Esophagus muscularis mucosa (tissue), 4 donors: ENCODE measurements at regions not wholly inside any gene's neighbourhood (a gene's known extent, or its start where the extent isn't known, plus 50 kb on each side); places are given as distances from the start of the nearest gene placed in this dataset.

Experiments
- DNase-seq: peaks from one replicate; pipeline ENCODE4 v3.0.0-alpha.2; 2017; ENCODE audit errors: extremely low spot score
- H3K27ac ChIP-seq, 4 donors: fragments of 200-600 bp; sonication (generic); replicated peaks in 1 of 4; 1 replicate in 3 of 4; 2 replicates in 1 of 4; pipeline ENCODE4 v1.5.1; 2016 to 2019; ENCODE audit warnings: mild to moderate bottlenecking in 1 of 4
- H3K27me3 ChIP-seq, 4 donors: fragments of 200-600 bp; sonication (generic); one replicate each; pipeline versions ENCODE4 v1.5.1 to v1.6.0; 2016 to 2019
- H3K36me3 ChIP-seq, 4 donors: fragments of 200-600 bp; sonication (generic); one replicate each; pipeline ENCODE4 v1.5.1; 2016 to 2019
- H3K4me1 ChIP-seq, 4 donors: fragments of 200-600 bp; sonication (generic); one replicate each; pipeline ENCODE4 v1.5.1; 2016 to 2019
- H3K4me3 ChIP-seq, 4 donors: fragments of 200-600 bp; sonication (generic); 1 replicate in 2 of 4; 2 replicates in 2 of 4; pipeline ENCODE4 v1.5.1; 2016 to 2019; ENCODE audit warnings: mild to moderate bottlenecking in 4 of 4, moderate library complexity in 1 of 4
- H3K9me3 ChIP-seq, 4 donors: fragments of 200-600 bp; sonication (generic); 1 replicate in 3 of 4; 2 replicates in 1 of 4; pipeline ENCODE4 v1.5.1; 2016 to 2019
- CTCF ChIP-seq, 3 experiments: fragments of 200-600 bp in 2 of 3; fragments of 450-650 bp in 1 of 3; sonication (generic) in 2 of 3; IDR thresholded peaks; one replicate each; pipeline ENCODE4 v1.5.1; 2017 to 2019; ENCODE audit warnings: antibody characterized with exemption in 3 of 3, mild to moderate bottlenecking in 2 of 3, moderate library complexity in 1 of 3
- EP300 ChIP-seq: sonication (generic); formaldehyde crosslinking; IDR thresholded peaks from one replicate; pipeline ENCODE4 v1.6.1; 2017; ENCODE audit warnings: antibody characterized with exemption
- POLR2A ChIP-seq: fragments of 450-650 bp; IDR thresholded peaks from one replicate; pipeline ENCODE4 v1.6.1; 2017; ENCODE audit warnings: antibody characterized with exemption, moderate library complexity, mild to moderate bottlenecking, low read depth
- POLR2AphosphoS5 ChIP-seq, 2 donors: sonication (generic); formaldehyde crosslinking; IDR thresholded peaks; one replicate each; pipeline ENCODE4 v1.6.1; 2017; ENCODE audit warnings: antibody characterized with exemption in 2 of 2
- WGBS: methylation state at CpG from one replicate; pipeline ENCODE4 v1.1.5; 2018; 5-methylcytosine and 5-hydroxymethylcytosine counted together
- intact Hi-C: fragments of 100-400 bp; cut with DNase I; formaldehyde crosslinking; loops from one replicate; pipeline ENCODE4 v1.15.1; 2023

DNA sequence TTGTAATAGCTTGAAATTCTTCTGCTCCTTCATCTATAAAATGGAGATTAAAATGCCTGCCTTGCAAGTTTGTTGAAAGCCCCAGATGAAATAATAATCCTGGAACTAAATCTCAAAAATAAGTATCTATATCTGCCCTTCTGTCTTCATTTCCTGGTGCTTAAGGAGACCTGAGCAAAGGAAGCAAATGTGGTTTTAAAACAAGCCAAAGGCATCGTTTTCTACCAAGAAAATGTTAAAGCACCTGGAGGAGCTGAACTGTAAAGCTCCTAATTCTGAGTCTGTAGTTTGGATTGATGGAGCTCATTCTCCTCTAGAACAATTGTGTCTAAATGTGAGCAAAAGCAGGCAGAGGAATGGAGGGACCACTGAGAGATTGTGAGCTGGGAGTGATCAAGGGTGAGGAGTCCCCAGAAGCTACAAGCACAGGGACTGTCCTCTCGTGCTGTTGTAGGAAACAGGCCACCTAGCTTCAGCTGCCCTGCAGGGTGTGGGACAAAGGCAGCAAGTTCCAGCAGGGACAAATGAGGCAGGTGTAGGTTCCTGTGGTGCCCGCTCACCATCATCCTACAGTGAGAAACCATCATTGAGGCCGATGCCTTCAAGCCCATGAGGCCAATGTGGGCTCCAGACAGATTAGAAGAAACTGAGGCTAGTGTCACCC lies 420.7 kb upstream of the TRIB2 start:
- no peaks in the 10 kb centered on the region for H3K27me3 ChIP-seq

GRCh38 chr2:12296915-12297314 lies 419.8 kb upstream of the TRIB2 start:
- peaks cover 6 to 21% (median 20%) of the 10 kb centered on the region in 4 donors for H3K4me1 ChIP-seq
- no peak overlapping the region for H3K27ac ChIP-seq
- no peak for DNase-seq
- H3K9me3 ChIP-seq = no peaks in the 10 kb centered on the region
- intact Hi-C loops = no loop called here
- no peak for TF ChIP-seq POLR2A
- no peak for TF ChIP-seq POLR2AphosphoS5 (IDR thresholded peaks at IDR 0.05)
- no peak for TF ChIP-seq CTCF (IDR thresholded peaks at IDR 0.05)
- no peak for TF ChIP-seq EP300
- no peak overlapping the region for H3K4me3 ChIP-seq
- no peaks in the 10 kb centered on the region for H3K36me3 ChIP-seq
- no peaks in the 10 kb centered on the region for H3K27me3 ChIP-seq

More for the DNA sequence above, 420.7 kb upstream of the TRIB2 start:
- intact Hi-C loops = no loop called here
- TF ChIP-seq EP300 (no peak), POLR2AphosphoS5 (IDR thresholded peaks at IDR 0.05) (no peak), CTCF (IDR thresholded peaks at IDR 0.05) (no peak), POLR2A (no peak)
- DNase-seq = no peak
- Histone ChIP-seq H3K4me3 (no peak overlapping the region), H3K36me3 (no peaks in the 10 kb centered on the region), H3K9me3 (no peaks in the 10 kb centered on the region), H3K27ac (no peak overlapping the region), H3K4me1 (peaks cover 6 to 17% (median 16%) of the 10 kb centered on the region in 4 donors)
- 76% methylated on average over 3 of the region's 4 CpGs for WGBS

DNA sequence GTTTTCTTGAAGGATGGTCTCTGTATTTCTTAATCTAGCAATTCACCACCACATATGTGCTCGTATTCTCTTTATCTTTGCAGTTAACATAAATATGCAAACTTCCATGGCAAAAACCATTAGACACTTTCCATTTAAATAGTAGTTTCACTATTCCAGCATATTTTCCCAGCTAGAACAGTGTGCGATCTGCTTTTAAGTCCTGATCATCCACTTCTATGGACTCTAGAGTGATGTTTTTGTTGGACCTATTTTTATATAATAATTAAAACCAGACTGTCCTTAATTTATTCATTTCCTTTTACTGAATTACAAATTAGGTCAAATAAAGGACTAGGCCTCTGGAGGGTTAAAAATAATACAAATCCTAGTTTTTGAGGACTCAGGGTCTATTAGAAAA lies 418.4 kb upstream of the TRIB2 start:
- intact Hi-C loops = no loop called here
- H3K36me3 ChIP-seq = no peaks in the 10 kb centered on the region
- H3K9me3 ChIP-seq = no peaks in the 10 kb centered on the region
- H3K27ac ChIP-seq = no peak overlapping the region
- DNase-seq = no peak
- TF ChIP-seq EP300 (no peak), CTCF (IDR thresholded peaks at IDR 0.05) (no peak), POLR2AphosphoS5 (IDR thresholded peaks at IDR 0.05) (no peak), POLR2A (no peak)
- H3K4me3 ChIP-seq = no peak overlapping the region
- WGBS = 90% methylated on average over 2 of the region's 2 CpGs
- peaks cover 6 to 21% (median 20%) of the 10 kb centered on the region in 4 donors for H3K4me1 ChIP-seq
- no peaks in the 10 kb centered on the region for H3K27me3 ChIP-seq

DNA sequence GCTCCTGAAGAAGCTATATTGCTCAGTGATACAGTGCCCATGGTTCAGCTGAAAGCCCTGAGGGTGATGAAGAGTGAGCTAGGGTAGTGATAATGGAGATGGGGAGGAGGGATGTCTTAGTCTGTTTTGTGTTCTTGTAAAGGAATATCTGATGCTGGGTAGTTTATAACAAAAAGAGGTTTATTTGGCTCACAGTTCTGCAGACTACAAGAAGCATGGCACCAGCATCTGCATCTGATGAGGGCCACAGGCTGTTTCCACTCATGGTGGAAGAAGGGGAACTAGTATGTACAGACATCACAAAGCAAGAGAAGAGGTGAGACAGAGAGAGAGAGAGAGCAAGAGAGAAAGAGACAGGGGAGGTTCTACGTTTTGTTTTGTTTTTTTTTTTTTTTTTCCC lies 417.3 kb upstream of the TRIB2 start:
- H3K27ac ChIP-seq = peak overlapping the region in 1 of 4 donors; percentile 48
- H3K9me3 ChIP-seq = no peaks in the 10 kb centered on the region
- H3K4me1 ChIP-seq = peaks cover 6 to 21% (median 20%) of the 10 kb centered on the region in 4 donors
- 91% methylated on average over 1 of the region's 1 CpG for WGBS
- TF ChIP-seq CTCF (IDR thresholded peaks at IDR 0.05) (no peak), EP300 (no peak), POLR2AphosphoS5 (IDR thresholded peaks at IDR 0.05) (no peak)
- no peaks in the 10 kb centered on the region for H3K27me3 ChIP-seq
- no peaks in the 10 kb centered on the region for H3K36me3 ChIP-seq
- H3K4me3 ChIP-seq = no peak overlapping the region
- intact Hi-C loops = no loop called here
- DNase-seq = no peak
